ENCODE measurements at regions not wholly inside any gene's neighbourhood (a gene's known extent, or its start where the extent isn't known, plus 50 kb on each side); places are given as distances from the start of the nearest gene placed in this dataset.

- TF ChIP-seq POLR2A (IDR thresholded peaks at IDR 0.05) (no peak), CTCF (IDR thresholded peaks at IDR 0.05) (no peak), POLR2AphosphoS5 (IDR thresholded peaks at IDR 0.05) (no peak)
Measured at GRCh38 chr21:26655460-26655859, 82.4 kb upstream of the CYYR1 start.

All from upper lobe of left lung (tissue), 4 donors.